Adrenal gland (tissue), 9 donors: ENCODE measurements at regions not wholly inside any gene's neighbourhood (a gene's known extent, or its start where the extent isn't known, plus 50 kb on each side); places are given as distances from the start of the nearest gene placed in this dataset.
"Not testable (repeated sequence)": the region's sequence is repeated elsewhere in the genome, so short reads cannot be mapped to it uniquely, and the experiment has no call there.

Experiments used
- DNase-seq, 7 donors: peaks; one replicate each; pipeline ENCODE4 v3.0.0-alpha.2; 2019 to 2020
- H3K27ac ChIP-seq, 5 donors: fragments of 200-600 bp; sonication (generic) in 4 of 5; 1 replicate in 3 of 5; 2 replicates in 2 of 5; pipeline versions ENCODE4 v1.5.1 to v1.8.0; 2016 to 2020; ENCODE audit warnings: mild to moderate bottlenecking in 1 of 5
- H3K27me3 ChIP-seq: fragments of 200-600 bp; 2 replicates; pipeline ENCODE4 v1.8.0; 2021
- H3K36me3 ChIP-seq, 2 donors: fragments of 200-600 bp; replicated peaks in 1 of 2; 1 replicate in 1 of 2; 2 replicates in 1 of 2; pipeline versions ENCODE4 v1.5.1 to v1.8.0; 2018 to 2022
- H3K4me1 ChIP-seq, 2 donors: fragments of 200-600 bp; replicated peaks in 1 of 2; 1 replicate in 1 of 2; 2 replicates in 1 of 2; pipeline versions ENCODE4 v1.5.1 to v1.8.0; 2018 to 2021
- H3K4me3 ChIP-seq, 4 donors: fragments of 200-600 bp; sonication (generic) in 3 of 4; one replicate each; pipeline ENCODE4 v1.5.1; 2016 to 2018
- H3K9me3 ChIP-seq, 3 donors: fragments of 200-600 bp; sonication (generic) in 1 of 3; replicated peaks in 1 of 3; 1 replicate in 2 of 3; 2 replicates in 1 of 3; pipeline versions ENCODE4 v1.5.1 to v1.8.0; 2016 to 2021
- CTCF ChIP-seq, 6 experiments: fragments of 450-650 bp in 4 of 6; fragments of 200-600 bp in 2 of 6; sonication (generic) in 1 of 6; IDR thresholded peaks; 1 replicate in 5 of 6; 2 replicates in 1 of 6; pipeline versions ENCODE4 v1.5.1 to v1.8.0; 2016 to 2021; ENCODE audit warnings: antibody characterized with exemption in 6 of 6, mild to moderate bottlenecking in 2 of 6, moderate library complexity in 1 of 6
- POLR2A ChIP-seq, 2 donors: fragments of 450-650 bp; IDR thresholded peaks; one replicate each; pipeline ENCODE4 v1.6.1; 2017; ENCODE audit warnings: antibody characterized with exemption in 2 of 2, mild to moderate bottlenecking in 2 of 2, moderate library complexity in 1 of 2
- WGBS, 4 donors: extraction: QIAGEN DNeasy Blood & Tissue Kit in 2 of 4; methylation state at CpG; one replicate each; pipeline versions ENCODE4 v1.1.5 to v1.1.7; 2013 to 2017; 5-methylcytosine and 5-hydroxymethylcytosine counted together
- intact Hi-C, 2 donors: fragments of 100-400 bp; cut with DNase I; formaldehyde crosslinking; loops; one replicate each; pipeline versions ENCODE4 v1.14.1 to v1.15.0; 2022 to 2023
- donor health status: healthy with polysubstance abuse.
- donor health status: Bipolar disorder and iron deficiency.
- donor health status: DM: yes; HTN: yes; CAD: no.
- donor health status: DM: no; HTN: no; CAD: no.
- donor health status: DM: no; HTN: no; CAD: no.

- Histone ChIP-seq H3K27ac (no peak overlapping the region), H3K4me1 (peaks cover 15 to 20% of the 10 kb centered on the region in 2 donors), H3K27me3 (no peaks in the 10 kb centered on the region), H3K36me3 (no peaks in the 10 kb centered on the region), H3K4me3 (no peak overlapping the region), H3K9me3 (no peaks in the 10 kb centered on the region)
- TF ChIP-seq CTCF (IDR thresholded peaks at IDR 0.05) = no peak
- TF ChIP-seq POLR2A (IDR thresholded peaks at IDR 0.05) = no peak
- DNase-seq = peak in 1 of 7 donors; percentile 28
- intact Hi-C loops = no loop called here
- 70 to 76% (median 74%) methylated on average over 16 to 20 of the region's 20 CpGs for WGBS, 4 donors
These were observed 169.8 kb downstream of the LAT start for GRCh38 chr16:29154676-29155121.

GRCh38 chr16:29154088-29154487 is 169.2 kb downstream of the LAT start:
- H3K36me3 ChIP-seq = no peaks in the 10 kb centered on the region
- no peak for DNase-seq

GRCh38 chr16:29153307-29153706 is 168.5 kb downstream of the LAT start:
- peaks cover 15 to 18% of the 10 kb centered on the region in 2 donors for H3K4me1 ChIP-seq
- WGBS, 4 donors = 80 to 94% (median 88%) methylated on average over 13 to 15 of the region's 15 CpGs
- H3K36me3 ChIP-seq, H3K9me3 ChIP-seq, intact Hi-C loops, DNase-seq, H3K4me3 ChIP-seq, H3K27me3 ChIP-seq, H3K27ac ChIP-seq: not testable (repeated sequence)

More at GRCh38 chr16:29154088-29154487, 169.2 kb downstream of the LAT start:
- H3K4me1 ChIP-seq = peaks cover 15 to 19% of the 10 kb centered on the region in 2 donors
- no peak overlapping the region for H3K27ac ChIP-seq
- no peak overlapping the region for H3K4me3 ChIP-seq
- intact Hi-C loops = no loop called here
- H3K27me3 ChIP-seq = no peaks in the 10 kb centered on the region
- H3K9me3 ChIP-seq = no peaks in the 10 kb centered on the region
- TF ChIP-seq CTCF (IDR thresholded peaks at IDR 0.05) = no peak
- 79 to 92% (median 86%) methylated on average over 5 to 18 of the region's 18 CpGs for WGBS, 4 donors

- DNase-seq, H3K27ac ChIP-seq, H3K27me3 ChIP-seq, intact Hi-C loops, H3K36me3 ChIP-seq, H3K9me3 ChIP-seq, H3K4me3 ChIP-seq: not testable (repeated sequence)
- H3K4me1 ChIP-seq = peaks cover 11 to 13% of the 10 kb centered on the region in 2 donors
- 70 to 88% (median 83%) methylated on average over 11 to 12 of the region's 12 CpGs for WGBS, 4 donors
These were observed 167.7 kb downstream of the LAT start for GRCh38 chr16:29152544-29153031.

- no peaks in the 10 kb centered on the region for H3K9me3 ChIP-seq
- H3K27me3 ChIP-seq = no peaks in the 10 kb centered on the region
- H3K4me1 ChIP-seq = peaks cover under 1% of the 10 kb centered on the region in 2 donors
- intact Hi-C loops = no loop called here
- H3K36me3 ChIP-seq = no peaks in the 10 kb centered on the region
- WGBS, 4 donors = 94 to 97% (median 96%) methylated on average over 9 to 12 of the region's 12 CpGs
- no peak overlapping the region for H3K4me3 ChIP-seq
- H3K27ac ChIP-seq = no peak overlapping the region
- TF ChIP-seq CTCF (IDR thresholded peaks at IDR 0.05) = no peak
- no peak for TF ChIP-seq POLR2A (IDR thresholded peaks at IDR 0.05)
- no peak for DNase-seq
These were observed 166.5 kb downstream of the LAT start for GRCh38 chr16:29151317-29151716.

- DNase-seq, H3K4me3 ChIP-seq, intact Hi-C loops, H3K27me3 ChIP-seq, H3K27ac ChIP-seq, H3K4me1 ChIP-seq, H3K9me3 ChIP-seq, H3K36me3 ChIP-seq: not testable (repeated sequence)
- WGBS, 4 donors = 87 to 93% (median 92%) methylated on average over 12 of the region's 12 CpGs
These were observed 165.1 kb downstream of the LAT start for GRCh38 chr16:29149912-29150311.
